Ascending aorta (tissue), 2 donors: ENCODE measurements at regions not wholly inside any gene's neighbourhood (a gene's known extent, or its start where the extent isn't known, plus 50 kb on each side); places are given as distances from the start of the nearest gene placed in this dataset.

Experiments
- DNase-seq, 2 donors: peaks; one replicate each; pipeline ENCODE4 v3.0.0-alpha.2; 2019; ENCODE audit warnings: low spot score in 2 of 2
- H3K27ac ChIP-seq, 2 donors: fragments of 200-600 bp; sonication (generic); one replicate each; pipeline ENCODE4 v1.5.1; 2016 to 2017; ENCODE audit warnings: mild to moderate bottlenecking in 1 of 2
- H3K27me3 ChIP-seq: fragments of 200-600 bp; sonication (generic); one replicate; pipeline ENCODE4 v1.5.1; 2017
- H3K36me3 ChIP-seq, 2 donors: fragments of 200-600 bp; sonication (generic); one replicate each; pipeline ENCODE4 v1.5.1; 2016
- H3K4me1 ChIP-seq, 2 donors: fragments of 200-600 bp; sonication (generic); one replicate each; pipeline ENCODE4 v1.5.1; 2016 to 2017; ENCODE audit warnings: mild to moderate bottlenecking in 1 of 2
- H3K4me3 ChIP-seq, 2 donors: fragments of 200-600 bp; sonication (generic); one replicate each; pipeline ENCODE4 v1.5.1; 2016 to 2017; ENCODE audit warnings: mild to moderate bottlenecking in 1 of 2
- H3K9me3 ChIP-seq, 2 donors: fragments of 200-600 bp; sonication (generic); one replicate each; pipeline ENCODE4 v1.5.1; 2016
- CTCF ChIP-seq, 3 experiments: fragments of 200-600 bp in 2 of 3; fragments of 450-650 bp in 1 of 3; sonication (generic) in 2 of 3; IDR thresholded peaks; one replicate each; pipeline ENCODE4 v1.5.1; 2016 to 2019; ENCODE audit warnings: antibody characterized with exemption in 3 of 3, mild to moderate bottlenecking in 1 of 3, moderate library complexity in 1 of 3
- intact Hi-C: fragments of 100-400 bp; cut with DNase I; formaldehyde crosslinking; loops from one replicate; pipeline ENCODE4 v1.15.1; 2023

- intact Hi-C loops: no loop called here
- DNase-seq: no peak
- no peak overlapping the region for H3K27ac ChIP-seq
- H3K9me3 ChIP-seq: no peaks in the 10 kb centered on the region
- TF ChIP-seq CTCF (IDR thresholded peaks at IDR 0.05): no peak
- no peaks in the 10 kb centered on the region for H3K36me3 ChIP-seq
- no peak overlapping the region for H3K4me3 ChIP-seq
- peaks cover 0 to 4% of the 10 kb centered on the region in 2 donors for H3K4me1 ChIP-seq
- H3K27me3 ChIP-seq: no peaks in the 10 kb centered on the region
These were observed 67.0 kb downstream of the PITPNM2 start for GRCh38 chr12:123083661-123084571.

- no peaks in the 10 kb centered on the region for H3K9me3 ChIP-seq
- no peaks in the 10 kb centered on the region for H3K36me3 ChIP-seq
- DNase-seq: no peak
- peaks cover 0 to under 1% of the 10 kb centered on the region in 2 donors for H3K4me1 ChIP-seq
- intact Hi-C loops: no loop called here
- TF ChIP-seq CTCF (IDR thresholded peaks at IDR 0.05): no peak
- no peak overlapping the region for H3K4me3 ChIP-seq
- H3K27ac ChIP-seq: no peak overlapping the region
- no peaks in the 10 kb centered on the region for H3K27me3 ChIP-seq
These were observed 70.3 kb downstream of the PITPNM2 start for GRCh38 chr12:123080634-123081033.

- Histone ChIP-seq H3K4me1 (no peaks in the 10 kb centered on the region), H3K36me3 (no peaks in the 10 kb centered on the region), H3K27ac (no peak overlapping the region), H3K9me3 (no peaks in the 10 kb centered on the region), H3K4me3 (no peak overlapping the region), H3K27me3 (no peaks in the 10 kb centered on the region)
- no peak for TF ChIP-seq CTCF (IDR thresholded peaks at IDR 0.05)
- no peak for DNase-seq
- intact Hi-C loops: no loop called here
These were observed 72.2 kb downstream of the PITPNM2 start for GRCh38 chr12:123078531-123079155.

- H3K9me3 ChIP-seq: no peaks in the 10 kb centered on the region
- intact Hi-C loops: no loop called here
These were observed 72.8 kb downstream of the PITPNM2 start for GRCh38 chr12:123078120-123078465.

More at GRCh38 chr12:123078120-123078465, 72.8 kb downstream of the PITPNM2 start:
- Histone ChIP-seq H3K4me1 (no peaks in the 10 kb centered on the region), H3K27me3 (no peaks in the 10 kb centered on the region), H3K36me3 (no peaks in the 10 kb centered on the region), H3K4me3 (no peak overlapping the region), H3K27ac (no peak overlapping the region)
- no peak for TF ChIP-seq CTCF (IDR thresholded peaks at IDR 0.05)
- DNase-seq: no peak
